K562 (cell line): ENCODE measurements at regions not wholly inside any gene's neighbourhood (a gene's known extent, or its start where the extent isn't known, plus 50 kb on each side); places are given as distances from the start of the nearest gene placed in this dataset.

ENCODE experiments used
- JUNB ChIP-seq: fragments of 450-650 bp; formaldehyde crosslinking; conservative IDR thresholded peaks from 2 replicates; pipeline ENCODE4 v1.4.0; 2020; ENCODE audit warnings: mild to moderate bottlenecking
- TF ChIP-seq, protein P1 (sequence below), 2 experiments: fragments of 450-650 bp; IDR thresholded peaks; 2 replicates each; pipeline ENCODE4 v1.6.1; 2016; ENCODE audit warnings: mild to moderate bottlenecking in 2 of 2, borderline replicate concordance in 1 of 2, low read depth in 1 of 2, moderate library complexity in 1 of 2

DNA sequence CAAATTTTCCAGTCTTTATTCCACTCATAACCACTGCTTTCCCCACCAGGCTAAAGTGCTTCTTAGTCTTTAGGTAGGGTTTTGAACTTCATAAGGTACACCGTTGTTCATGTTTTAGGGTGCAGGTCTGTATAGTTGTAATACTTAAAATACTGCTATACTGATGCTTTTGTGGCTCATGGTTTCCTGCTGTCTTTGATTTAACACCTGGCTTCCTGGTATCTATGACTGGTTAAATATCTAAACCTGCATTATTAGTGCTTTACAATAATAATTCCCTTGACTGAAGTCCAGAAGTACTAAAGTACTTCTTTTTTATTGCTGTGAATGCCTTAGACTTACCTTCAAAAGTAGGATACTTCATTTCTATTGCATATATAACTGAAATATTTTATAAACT lies 384.7 kb downstream of the SRGAP2C start:
- no peak for TF ChIP-seq JUNB (CRISPR knock-in tag)
- TF ChIP-seq, protein P1, sequence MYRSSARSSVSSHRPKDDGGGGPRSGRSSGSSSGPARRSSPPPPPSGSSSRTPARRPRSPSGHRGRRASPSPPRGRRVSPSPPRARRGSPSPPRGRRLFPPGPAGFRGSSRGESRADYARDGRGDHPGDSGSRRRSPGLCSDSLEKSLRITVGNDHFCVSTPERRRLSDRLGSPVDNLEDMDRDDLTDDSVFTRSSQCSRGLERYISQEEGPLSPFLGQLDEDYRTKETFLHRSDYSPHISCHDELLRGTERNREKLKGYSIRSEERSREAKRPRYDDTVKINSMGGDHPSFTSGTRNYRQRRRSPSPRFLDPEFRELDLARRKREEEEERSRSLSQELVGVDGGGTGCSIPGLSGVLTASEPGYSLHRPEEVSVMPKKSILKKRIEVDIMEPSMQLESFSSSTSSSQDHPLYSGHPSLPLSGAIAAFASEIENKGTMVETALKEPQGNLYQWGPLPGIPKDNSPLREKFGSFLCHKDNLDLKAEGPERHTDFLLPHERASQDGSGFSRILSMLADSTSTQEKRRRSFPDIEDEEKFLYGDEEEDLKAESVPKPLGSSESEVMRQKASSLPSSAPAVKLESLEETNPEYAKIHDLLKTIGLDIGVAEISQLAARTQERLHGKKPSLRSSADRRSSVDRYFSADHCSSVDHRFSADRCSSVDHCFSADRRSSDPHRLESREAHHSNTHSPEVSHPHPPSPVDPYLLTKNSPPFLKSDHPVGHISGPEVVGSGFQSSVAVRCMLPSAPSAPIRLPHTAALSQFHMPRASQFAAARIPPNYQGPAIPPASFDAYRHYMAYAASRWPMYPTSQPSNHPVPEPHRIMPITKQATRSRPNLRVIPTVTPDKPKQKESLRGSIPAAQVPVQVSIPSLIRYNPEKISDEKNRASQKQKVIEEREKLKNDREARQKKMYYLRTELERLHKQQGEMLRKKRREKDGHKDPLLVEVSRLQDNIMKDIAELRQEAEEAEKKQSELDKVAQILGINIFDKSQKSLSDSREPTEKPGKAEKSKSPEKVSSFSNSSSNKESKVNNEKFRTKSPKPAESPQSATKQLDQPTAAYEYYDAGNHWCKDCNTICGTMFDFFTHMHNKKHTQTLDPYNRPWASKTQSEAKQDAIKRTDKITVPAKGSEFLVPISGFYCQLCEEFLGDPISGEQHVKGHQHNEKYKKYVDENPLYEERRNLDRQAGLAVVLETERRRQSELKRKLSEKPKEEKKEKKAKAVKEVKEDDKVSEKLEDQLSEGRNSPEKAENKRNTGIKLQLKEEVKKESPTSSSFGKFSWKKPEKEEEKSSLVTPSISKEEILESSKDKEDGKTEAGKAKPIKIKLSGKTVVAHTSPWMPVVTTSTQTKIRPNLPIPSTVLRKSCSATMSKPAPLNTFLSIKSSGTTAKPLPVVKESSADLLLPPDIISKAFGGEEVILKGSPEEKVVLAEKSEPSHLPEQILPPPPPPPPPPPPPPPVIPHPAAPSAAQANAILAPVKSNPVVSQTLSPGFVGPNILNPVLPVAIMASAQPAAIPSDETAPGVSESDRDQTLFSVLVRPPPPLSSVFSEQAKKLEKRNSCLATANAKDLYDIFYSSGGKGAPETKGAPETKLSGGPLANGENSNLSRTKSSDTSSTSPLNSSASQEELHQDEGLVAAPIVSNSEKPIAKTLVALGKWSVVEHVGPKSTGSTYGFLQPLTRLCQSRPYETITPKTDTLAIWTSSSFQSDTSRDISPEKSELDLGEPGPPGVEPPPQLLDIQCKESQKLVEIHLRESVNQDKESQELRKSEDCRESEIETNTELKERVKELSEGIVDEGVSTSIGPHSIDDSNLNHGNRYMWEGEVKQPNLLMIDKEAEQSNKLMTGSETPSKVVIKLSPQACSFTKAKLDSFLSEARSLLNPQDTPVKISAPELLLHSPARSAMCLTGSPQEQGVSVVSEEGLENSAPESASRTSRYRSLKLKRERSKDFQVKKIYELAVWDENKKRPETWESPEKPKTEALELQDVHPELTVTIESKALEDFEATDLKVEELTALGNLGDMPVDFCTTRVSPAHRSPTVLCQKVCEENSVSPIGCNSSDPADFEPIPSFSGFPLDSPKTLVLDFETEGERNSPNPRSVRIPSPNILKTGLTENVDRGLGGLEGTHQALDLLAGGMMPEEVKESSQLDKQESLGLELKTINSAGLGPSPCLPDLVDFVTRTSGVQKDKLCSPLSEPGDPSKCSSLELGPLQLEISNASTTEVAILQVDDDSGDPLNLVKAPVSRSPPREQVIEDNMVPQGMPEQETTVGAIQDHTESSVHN (IDR thresholded peaks at IDR 0.05; ENCODE audit: borderline replicate concordance in 1 of 2, low read depth in 1 of 2) = no peak
